ENCODE measurements at regions not wholly inside any gene's neighbourhood (a gene's known extent, or its start where the extent isn't known, plus 50 kb on each side); places are given as distances from the start of the nearest gene placed in this dataset.

GRCh38 chr4:12144051-12144450, 715.4 kb upstream of the HS3ST1 start:
- H3F3A ChIP-seq (ENCODE audit: insufficient read depth, low read depth): no peaks in the 10 kb centered on the region
- no peaks in the 10 kb centered on the region for H3K27me3 ChIP-seq (ENCODE audit: insufficient read depth, low read depth)
- H3K79me2 ChIP-seq (ENCODE audit: low read depth): no peaks in the 10 kb centered on the region
- BruUV-seq (replicated peaks): no TSS peak
- no peak overlapping the region for H3K4me2 ChIP-seq
- CTCF ChIA-PET: no interaction called here
- POLR2A ChIA-PET (ENCODE audit: unreplicated experiment): no interaction called here
- no peaks in the 10 kb centered on the region for H3K36me3 ChIP-seq (ENCODE audit: low read depth)
- H3K9me2 ChIP-seq (ENCODE audit: insufficient read depth): no peaks in the 10 kb centered on the region
- H3K9me3 ChIP-seq (ENCODE audit: insufficient read depth, low read depth): no peaks in the 10 kb centered on the region
- no peak overlapping the region for H2AFZ ChIP-seq
- H3K4me3 ChIP-seq: no peak overlapping the region
- no peaks in the 10 kb centered on the region for H4K20me1 ChIP-seq (ENCODE audit: insufficient read depth)
- intact Hi-C loops (cut with micrococcal nuclease; ENCODE audit: unreplicated experiment): no loop called here
- TF ChIP-seq CTCF (conservative IDR thresholded peaks at IDR 0.05) (no peak), EZH2 (IDR thresholded peaks at IDR 0.05; ENCODE audit: low read depth) (no peak)
- DNase-seq: no peak
- H3K27ac ChIP-seq: no peak overlapping the region
- H3K4me1 ChIP-seq (replicated peaks; ENCODE audit: insufficient read depth): no peaks in the 10 kb centered on the region

- Histone ChIP-seq H3K27ac (no peak overlapping the region), H3K36me3 (ENCODE audit: low read depth) (no peaks in the 10 kb centered on the region), H4K20me1 (ENCODE audit: insufficient read depth) (no peaks in the 10 kb centered on the region), H3K9me3 (ENCODE audit: insufficient read depth, low read depth) (no peaks in the 10 kb centered on the region), H3K4me1 (replicated peaks; ENCODE audit: insufficient read depth) (no peaks in the 10 kb centered on the region), H3K27me3 (ENCODE audit: insufficient read depth, low read depth) (no peaks in the 10 kb centered on the region), H3K4me3 (no peak overlapping the region), H3K9me2 (ENCODE audit: insufficient read depth) (no peaks in the 10 kb centered on the region), H3K79me2 (ENCODE audit: low read depth) (no peaks in the 10 kb centered on the region), H3F3A (ENCODE audit: insufficient read depth, low read depth) (no peaks in the 10 kb centered on the region), H3K4me2 (no peak overlapping the region), H2AFZ (no peak overlapping the region)
- ChIA-PET POLR2A (ENCODE audit: unreplicated experiment) (no interaction called here), CTCF (no interaction called here)
- TF ChIP-seq EZH2 (IDR thresholded peaks at IDR 0.05; ENCODE audit: low read depth) (no peak), CTCF (conservative IDR thresholded peaks at IDR 0.05) (no peak)
- BruUV-seq (replicated peaks): no TSS peak
- intact Hi-C loops (cut with micrococcal nuclease; ENCODE audit: unreplicated experiment): no loop called here
- DNase-seq: no peak
Measured at GRCh38 chr4:12140864-12141263, 712.2 kb upstream of the HS3ST1 start.

GRCh38 chr4:12139296-12139695, 710.6 kb upstream of the HS3ST1 start:
- H3K4me2 ChIP-seq: no peak overlapping the region
- no TSS peak for BruUV-seq (replicated peaks)
- H3K36me3 ChIP-seq (ENCODE audit: low read depth): no peaks in the 10 kb centered on the region
- H3F3A ChIP-seq (ENCODE audit: insufficient read depth, low read depth): no peaks in the 10 kb centered on the region
- no peak overlapping the region for H2AFZ ChIP-seq
- no peaks in the 10 kb centered on the region for H4K20me1 ChIP-seq (ENCODE audit: insufficient read depth)
- ChIA-PET CTCF (no interaction called here), POLR2A (ENCODE audit: unreplicated experiment) (no interaction called here)
- no peak for TF ChIP-seq EZH2 (IDR thresholded peaks at IDR 0.05; ENCODE audit: low read depth)
- TF ChIP-seq CTCF (conservative IDR thresholded peaks at IDR 0.05): no peak
- intact Hi-C loops (cut with micrococcal nuclease; ENCODE audit: unreplicated experiment): no loop called here
- no peaks in the 10 kb centered on the region for H3K9me2 ChIP-seq (ENCODE audit: insufficient read depth)
- no peaks in the 10 kb centered on the region for H3K9me3 ChIP-seq (ENCODE audit: insufficient read depth, low read depth)
- no peaks in the 10 kb centered on the region for H3K79me2 ChIP-seq (ENCODE audit: low read depth)
- no peak for DNase-seq
- no peaks in the 10 kb centered on the region for H3K27me3 ChIP-seq (ENCODE audit: insufficient read depth, low read depth)
- no peak overlapping the region for H3K27ac ChIP-seq
- H3K4me3 ChIP-seq: no peak overlapping the region
- H3K4me1 ChIP-seq (replicated peaks; ENCODE audit: insufficient read depth): no peaks in the 10 kb centered on the region

All from PC-9 (cell line).